ENCODE measurements at regions not wholly inside any gene's neighbourhood (a gene's known extent, or its start where the extent isn't known, plus 50 kb on each side); places are given as distances from the start of the nearest gene placed in this dataset.

DNA sequence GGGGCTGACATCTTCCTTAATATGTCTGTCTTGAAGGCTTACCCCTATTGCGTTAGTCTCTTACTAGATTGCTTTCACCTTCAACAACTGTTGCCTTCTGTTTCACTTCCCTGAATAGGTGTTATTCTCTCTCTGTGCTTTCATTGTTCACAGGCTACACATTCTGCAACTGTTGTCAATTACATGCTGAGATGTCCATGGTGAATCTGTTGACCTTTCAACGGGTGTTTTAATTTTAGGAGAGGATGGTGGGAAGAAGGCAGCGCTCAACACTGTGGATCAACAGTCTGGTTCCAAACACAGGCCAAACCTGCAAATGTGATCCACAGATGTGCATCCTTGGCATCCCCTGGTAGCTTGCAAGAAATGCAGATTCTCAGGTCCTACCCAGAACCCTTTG is 101.9 kb downstream of the DACT1 start:
- TF ChIP-seq, protein P1, sequence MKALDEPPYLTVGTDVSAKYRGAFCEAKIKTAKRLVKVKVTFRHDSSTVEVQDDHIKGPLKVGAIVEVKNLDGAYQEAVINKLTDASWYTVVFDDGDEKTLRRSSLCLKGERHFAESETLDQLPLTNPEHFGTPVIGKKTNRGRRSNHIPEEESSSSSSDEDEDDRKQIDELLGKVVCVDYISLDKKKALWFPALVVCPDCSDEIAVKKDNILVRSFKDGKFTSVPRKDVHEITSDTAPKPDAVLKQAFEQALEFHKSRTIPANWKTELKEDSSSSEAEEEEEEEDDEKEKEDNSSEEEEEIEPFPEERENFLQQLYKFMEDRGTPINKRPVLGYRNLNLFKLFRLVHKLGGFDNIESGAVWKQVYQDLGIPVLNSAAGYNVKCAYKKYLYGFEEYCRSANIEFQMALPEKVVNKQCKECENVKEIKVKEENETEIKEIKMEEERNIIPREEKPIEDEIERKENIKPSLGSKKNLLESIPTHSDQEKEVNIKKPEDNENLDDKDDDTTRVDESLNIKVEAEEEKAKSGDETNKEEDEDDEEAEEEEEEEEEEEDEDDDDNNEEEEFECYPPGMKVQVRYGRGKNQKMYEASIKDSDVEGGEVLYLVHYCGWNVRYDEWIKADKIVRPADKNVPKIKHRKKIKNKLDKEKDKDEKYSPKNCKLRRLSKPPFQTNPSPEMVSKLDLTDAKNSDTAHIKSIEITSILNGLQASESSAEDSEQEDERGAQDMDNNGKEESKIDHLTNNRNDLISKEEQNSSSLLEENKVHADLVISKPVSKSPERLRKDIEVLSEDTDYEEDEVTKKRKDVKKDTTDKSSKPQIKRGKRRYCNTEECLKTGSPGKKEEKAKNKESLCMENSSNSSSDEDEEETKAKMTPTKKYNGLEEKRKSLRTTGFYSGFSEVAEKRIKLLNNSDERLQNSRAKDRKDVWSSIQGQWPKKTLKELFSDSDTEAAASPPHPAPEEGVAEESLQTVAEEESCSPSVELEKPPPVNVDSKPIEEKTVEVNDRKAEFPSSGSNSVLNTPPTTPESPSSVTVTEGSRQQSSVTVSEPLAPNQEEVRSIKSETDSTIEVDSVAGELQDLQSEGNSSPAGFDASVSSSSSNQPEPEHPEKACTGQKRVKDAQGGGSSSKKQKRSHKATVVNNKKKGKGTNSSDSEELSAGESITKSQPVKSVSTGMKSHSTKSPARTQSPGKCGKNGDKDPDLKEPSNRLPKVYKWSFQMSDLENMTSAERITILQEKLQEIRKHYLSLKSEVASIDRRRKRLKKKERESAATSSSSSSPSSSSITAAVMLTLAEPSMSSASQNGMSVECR (CRISPR knock-in tag; IDR thresholded peaks at IDR 0.05; ENCODE audit: borderline replicate concordance) = no peak
- TF ChIP-seq, protein P2, sequence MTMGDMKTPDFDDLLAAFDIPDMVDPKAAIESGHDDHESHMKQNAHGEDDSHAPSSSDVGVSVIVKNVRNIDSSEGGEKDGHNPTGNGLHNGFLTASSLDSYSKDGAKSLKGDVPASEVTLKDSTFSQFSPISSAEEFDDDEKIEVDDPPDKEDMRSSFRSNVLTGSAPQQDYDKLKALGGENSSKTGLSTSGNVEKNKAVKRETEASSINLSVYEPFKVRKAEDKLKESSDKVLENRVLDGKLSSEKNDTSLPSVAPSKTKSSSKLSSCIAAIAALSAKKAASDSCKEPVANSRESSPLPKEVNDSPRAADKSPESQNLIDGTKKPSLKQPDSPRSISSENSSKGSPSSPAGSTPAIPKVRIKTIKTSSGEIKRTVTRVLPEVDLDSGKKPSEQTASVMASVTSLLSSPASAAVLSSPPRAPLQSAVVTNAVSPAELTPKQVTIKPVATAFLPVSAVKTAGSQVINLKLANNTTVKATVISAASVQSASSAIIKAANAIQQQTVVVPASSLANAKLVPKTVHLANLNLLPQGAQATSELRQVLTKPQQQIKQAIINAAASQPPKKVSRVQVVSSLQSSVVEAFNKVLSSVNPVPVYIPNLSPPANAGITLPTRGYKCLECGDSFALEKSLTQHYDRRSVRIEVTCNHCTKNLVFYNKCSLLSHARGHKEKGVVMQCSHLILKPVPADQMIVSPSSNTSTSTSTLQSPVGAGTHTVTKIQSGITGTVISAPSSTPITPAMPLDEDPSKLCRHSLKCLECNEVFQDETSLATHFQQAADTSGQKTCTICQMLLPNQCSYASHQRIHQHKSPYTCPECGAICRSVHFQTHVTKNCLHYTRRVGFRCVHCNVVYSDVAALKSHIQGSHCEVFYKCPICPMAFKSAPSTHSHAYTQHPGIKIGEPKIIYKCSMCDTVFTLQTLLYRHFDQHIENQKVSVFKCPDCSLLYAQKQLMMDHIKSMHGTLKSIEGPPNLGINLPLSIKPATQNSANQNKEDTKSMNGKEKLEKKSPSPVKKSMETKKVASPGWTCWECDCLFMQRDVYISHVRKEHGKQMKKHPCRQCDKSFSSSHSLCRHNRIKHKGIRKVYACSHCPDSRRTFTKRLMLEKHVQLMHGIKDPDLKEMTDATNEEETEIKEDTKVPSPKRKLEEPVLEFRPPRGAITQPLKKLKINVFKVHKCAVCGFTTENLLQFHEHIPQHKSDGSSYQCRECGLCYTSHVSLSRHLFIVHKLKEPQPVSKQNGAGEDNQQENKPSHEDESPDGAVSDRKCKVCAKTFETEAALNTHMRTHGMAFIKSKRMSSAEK (CRISPR knock-in tag; IDR thresholded peaks at IDR 0.05; ENCODE audit: borderline replicate concordance) = no peak
- TF ChIP-seq, protein P3, sequence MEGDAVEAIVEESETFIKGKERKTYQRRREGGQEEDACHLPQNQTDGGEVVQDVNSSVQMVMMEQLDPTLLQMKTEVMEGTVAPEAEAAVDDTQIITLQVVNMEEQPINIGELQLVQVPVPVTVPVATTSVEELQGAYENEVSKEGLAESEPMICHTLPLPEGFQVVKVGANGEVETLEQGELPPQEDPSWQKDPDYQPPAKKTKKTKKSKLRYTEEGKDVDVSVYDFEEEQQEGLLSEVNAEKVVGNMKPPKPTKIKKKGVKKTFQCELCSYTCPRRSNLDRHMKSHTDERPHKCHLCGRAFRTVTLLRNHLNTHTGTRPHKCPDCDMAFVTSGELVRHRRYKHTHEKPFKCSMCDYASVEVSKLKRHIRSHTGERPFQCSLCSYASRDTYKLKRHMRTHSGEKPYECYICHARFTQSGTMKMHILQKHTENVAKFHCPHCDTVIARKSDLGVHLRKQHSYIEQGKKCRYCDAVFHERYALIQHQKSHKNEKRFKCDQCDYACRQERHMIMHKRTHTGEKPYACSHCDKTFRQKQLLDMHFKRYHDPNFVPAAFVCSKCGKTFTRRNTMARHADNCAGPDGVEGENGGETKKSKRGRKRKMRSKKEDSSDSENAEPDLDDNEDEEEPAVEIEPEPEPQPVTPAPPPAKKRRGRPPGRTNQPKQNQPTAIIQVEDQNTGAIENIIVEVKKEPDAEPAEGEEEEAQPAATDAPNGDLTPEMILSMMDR (IDR thresholded peaks at IDR 0.05) = no peak
- TF ChIP-seq, protein P4, sequence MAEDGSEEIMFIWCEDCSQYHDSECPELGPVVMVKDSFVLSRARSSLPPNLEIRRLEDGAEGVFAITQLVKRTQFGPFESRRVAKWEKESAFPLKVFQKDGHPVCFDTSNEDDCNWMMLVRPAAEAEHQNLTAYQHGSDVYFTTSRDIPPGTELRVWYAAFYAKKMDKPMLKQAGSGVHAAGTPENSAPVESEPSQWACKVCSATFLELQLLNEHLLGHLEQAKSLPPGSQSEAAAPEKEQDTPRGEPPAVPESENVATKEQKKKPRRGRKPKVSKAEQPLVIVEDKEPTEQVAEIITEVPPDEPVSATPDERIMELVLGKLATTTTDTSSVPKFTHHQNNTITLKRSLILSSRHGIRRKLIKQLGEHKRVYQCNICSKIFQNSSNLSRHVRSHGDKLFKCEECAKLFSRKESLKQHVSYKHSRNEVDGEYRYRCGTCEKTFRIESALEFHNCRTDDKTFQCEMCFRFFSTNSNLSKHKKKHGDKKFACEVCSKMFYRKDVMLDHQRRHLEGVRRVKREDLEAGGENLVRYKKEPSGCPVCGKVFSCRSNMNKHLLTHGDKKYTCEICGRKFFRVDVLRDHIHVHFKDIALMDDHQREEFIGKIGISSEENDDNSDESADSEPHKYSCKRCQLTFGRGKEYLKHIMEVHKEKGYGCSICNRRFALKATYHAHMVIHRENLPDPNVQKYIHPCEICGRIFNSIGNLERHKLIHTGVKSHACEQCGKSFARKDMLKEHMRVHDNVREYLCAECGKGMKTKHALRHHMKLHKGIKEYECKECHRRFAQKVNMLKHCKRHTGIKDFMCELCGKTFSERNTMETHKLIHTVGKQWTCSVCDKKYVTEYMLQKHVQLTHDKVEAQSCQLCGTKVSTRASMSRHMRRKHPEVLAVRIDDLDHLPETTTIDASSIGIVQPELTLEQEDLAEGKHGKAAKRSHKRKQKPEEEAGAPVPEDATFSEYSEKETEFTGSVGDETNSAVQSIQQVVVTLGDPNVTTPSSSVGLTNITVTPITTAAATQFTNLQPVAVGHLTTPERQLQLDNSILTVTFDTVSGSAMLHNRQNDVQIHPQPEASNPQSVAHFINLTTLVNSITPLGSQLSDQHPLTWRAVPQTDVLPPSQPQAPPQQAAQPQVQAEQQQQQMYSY (CRISPR knock-in tag; IDR thresholded peaks at IDR 0.05) = no peak
- no peak for TF ChIP-seq NFATC4 (CRISPR knock-in tag; IDR thresholded peaks at IDR 0.05)
